PC-9 (cell line): ENCODE measurements at regions not wholly inside any gene's neighbourhood (a gene's known extent, or its start where the extent isn't known, plus 50 kb on each side); places are given as distances from the start of the nearest gene placed in this dataset.

Source experiments
- BruUV-seq: library from RNA; stranded (reverse); fragments of 400-500 nt; replicated peaks from 2 replicates; lab custom pipeline; 2021; lab: Mats Ljungman, UMichigan
- CTCF ChIA-PET: fragments of 300-600 bp; sonication (Branson Sonifier 250); formaldehyde crosslinking; loops from one replicate; lab custom pipeline; 2022; ENCODE audit warnings: antibody characterized with exemption; lab: Charles Lee
- POLR2A ChIA-PET: fragments of 300-600 bp; sonication (Branson Sonifier 250); formaldehyde crosslinking; loops from one replicate; lab custom pipeline; 2022; ENCODE audit warnings: antibody characterized with exemption; ENCODE audit not compliant: unreplicated experiment; lab: Charles Lee
- DNase-seq, 2 experiments: peaks; one replicate each; pipeline versions ENCODE4 v3.0.0 to v3.0.0-alpha.2; 2015 to 2022; ENCODE audit warnings: mixed read lengths in 1 of 2
- H2AFZ ChIP-seq: fragments of 200-600 bp; sonication (generic); 2 replicates; pipeline ENCODE4 v1.8.1; 2017; ENCODE audit warnings: antibody characterized with exemption
- H3F3A ChIP-seq: fragments of 200-600 bp; sonication (generic); 2 replicates; pipeline ENCODE4 v1.8.1; 2017; ENCODE audit warnings: antibody characterized with exemption, mild to moderate bottlenecking, low read depth; ENCODE audit not compliant: insufficient read depth
- H3K27ac ChIP-seq: fragments of 200-600 bp; sonication (generic); 2 replicates; pipeline ENCODE4 v1.6.1; 2016; ENCODE audit warnings: mixed run types
- H3K27me3 ChIP-seq: fragments of 200-600 bp; sonication (generic); 2 replicates; pipeline ENCODE4 v1.6.1; 2016; ENCODE audit warnings: low read depth, mixed run types; ENCODE audit not compliant: insufficient read depth
- H3K36me3 ChIP-seq: fragments of 200-600 bp; sonication (generic); 2 replicates; pipeline ENCODE4 v1.6.1; 2016; ENCODE audit warnings: low read depth, mixed run types
- H3K4me1 ChIP-seq: fragments of 200-600 bp; sonication (generic); replicated peaks from 2 replicates; pipeline ENCODE4 v1.6.1; 2016; ENCODE audit warnings: mixed run types; ENCODE audit not compliant: insufficient read depth
- H3K4me2 ChIP-seq: fragments of 200-600 bp; sonication (generic); 2 replicates; pipeline ENCODE4 v1.6.1; 2017; ENCODE audit warnings: mixed run types
- H3K4me3 ChIP-seq: fragments of 200-600 bp; sonication (generic); 2 replicates; pipeline ENCODE4 v1.6.1; 2016; ENCODE audit warnings: mixed run types
- H3K79me2 ChIP-seq: fragments of 200-600 bp; sonication (generic); 2 replicates; pipeline ENCODE4 v1.6.1; 2017; ENCODE audit warnings: low read depth, mixed run types
- H3K9me2 ChIP-seq: fragments of 200-600 bp; sonication (generic); 2 replicates; pipeline ENCODE4 v1.8.1; 2017; ENCODE audit warnings: mild to moderate bottlenecking; ENCODE audit not compliant: insufficient read depth
- H3K9me3 ChIP-seq: fragments of 200-600 bp; sonication (generic); 2 replicates; pipeline ENCODE4 v1.8.1; 2016; ENCODE audit warnings: low read depth; ENCODE audit not compliant: insufficient read depth
- H4K20me1 ChIP-seq: fragments of 200-600 bp; sonication (generic); 2 replicates; pipeline ENCODE4 v1.8.1; 2017; ENCODE audit not compliant: insufficient read depth
- CTCF ChIP-seq: fragments of 200-600 bp; sonication (generic); conservative IDR thresholded peaks from 2 replicates; pipeline ENCODE4 v1.6.1; 2017; ENCODE audit warnings: mixed run types, antibody characterized with exemption, mild to moderate bottlenecking, moderate library complexity
- EZH2 ChIP-seq: fragments of 200-600 bp; sonication (generic); IDR thresholded peaks from 2 replicates; pipeline ENCODE4 v1.8.0; 2017; ENCODE audit warnings: antibody characterized with exemption, low read depth
- intact Hi-C: fragments of 100-400 bp; cut with micrococcal nuclease; formaldehyde crosslinking; loops from one replicate; pipeline ENCODE4 v1.10.0; 2022; ENCODE audit not compliant: unreplicated experiment

GRCh38 chr11:39247570-39248137 lies 2211.8 kb downstream of the LRRC4C start:
- H3K27ac ChIP-seq: no peak overlapping the region
- no peaks in the 10 kb centered on the region for H3K36me3 ChIP-seq
- H2AFZ ChIP-seq: no peak overlapping the region
- H3K4me2 ChIP-seq: no peak overlapping the region
- no peaks in the 10 kb centered on the region for H3K79me2 ChIP-seq
- H4K20me1 ChIP-seq: no peaks in the 10 kb centered on the region
- no peaks in the 10 kb centered on the region for H3K4me1 ChIP-seq
- TF ChIP-seq CTCF (no peak), EZH2 (no peak)
- intact Hi-C loops: no loop called here
- no peak overlapping the region for H3K4me3 ChIP-seq
- no peaks in the 10 kb centered on the region for H3K27me3 ChIP-seq
- H3K9me3 ChIP-seq: no peaks in the 10 kb centered on the region
- ChIA-PET CTCF (no interaction called here), POLR2A (no interaction called here)
- no peaks in the 10 kb centered on the region for H3F3A ChIP-seq
- BruUV-seq: no TSS peak
- no peaks in the 10 kb centered on the region for H3K9me2 ChIP-seq
- DNase-seq: no peak

GRCh38 chr11:39239553-39239952 lies 2219.9 kb downstream of the LRRC4C start:
- TF ChIP-seq CTCF (no peak), EZH2 (no peak)
- Histone ChIP-seq H3K27me3 (no peaks in the 10 kb centered on the region), H3K79me2 (no peaks in the 10 kb centered on the region), H3F3A (no peaks in the 10 kb centered on the region), H3K27ac (no peak overlapping the region), H3K36me3 (no peaks in the 10 kb centered on the region), H3K4me3 (no peak overlapping the region), H3K9me3 (no peaks in the 10 kb centered on the region), H3K4me2 (no peak overlapping the region), H3K9me2 (no peaks in the 10 kb centered on the region), H2AFZ (no peak overlapping the region), H4K20me1 (no peaks in the 10 kb centered on the region), H3K4me1 (no peaks in the 10 kb centered on the region)
- no TSS peak for BruUV-seq
- CTCF ChIA-PET: no interaction called here
- peak in 1 of 2 experiments; percentile 50 for DNase-seq
- intact Hi-C loops: no loop called here
- POLR2A ChIA-PET: no interaction called here

- Histone ChIP-seq H4K20me1 (no peaks in the 10 kb centered on the region), H3K9me2 (no peaks in the 10 kb centered on the region), H3F3A (no peaks in the 10 kb centered on the region), H3K4me3 (no peak overlapping the region), H3K79me2 (no peaks in the 10 kb centered on the region), H3K9me3 (no peaks in the 10 kb centered on the region), H2AFZ (no peak overlapping the region), H3K4me1 (no peaks in the 10 kb centered on the region), H3K27me3 (no peaks in the 10 kb centered on the region), H3K27ac (no peak overlapping the region), H3K4me2 (no peak overlapping the region), H3K36me3 (no peaks in the 10 kb centered on the region)
- intact Hi-C loops: no loop called here
- POLR2A ChIA-PET: no interaction called here
- no TSS peak for BruUV-seq
- no peak for DNase-seq
- CTCF ChIA-PET: no interaction called here
- TF ChIP-seq EZH2 (no peak), CTCF (no peak)
Observed at GRCh38 chr11:39236916-39237315, 2222.5 kb downstream of the LRRC4C start.
